ENCODE measurements at regions not wholly inside any gene's neighbourhood (a gene's known extent, or its start where the extent isn't known, plus 50 kb on each side); places are given as distances from the start of the nearest gene placed in this dataset.

DNA sequence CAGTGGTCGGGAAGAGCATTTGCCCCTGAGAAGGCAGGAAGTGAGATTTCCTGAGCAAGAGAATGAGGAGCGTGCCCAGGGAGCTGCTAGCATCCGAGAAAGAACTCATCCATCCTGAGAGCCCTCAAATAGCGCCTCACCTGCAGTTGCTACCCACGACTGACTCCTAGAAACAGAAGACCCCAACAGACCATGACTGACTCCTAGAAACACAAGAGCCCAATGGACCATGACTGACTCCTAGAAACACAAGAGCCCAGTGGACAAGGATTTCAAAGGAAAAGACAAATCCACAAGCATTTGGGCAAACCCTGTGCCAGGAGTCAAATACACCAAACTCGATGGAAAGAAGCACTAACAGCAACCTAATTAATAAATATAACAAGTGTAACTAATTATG is 575.2 kb upstream of the FRG1 start:
- no peak overlapping the region for H3K4me3 ChIP-seq (ENCODE audit: low read depth, low read length)
- TF ChIP-seq CTCF (IDR thresholded peaks at IDR 0.05; ENCODE audit: insufficient read depth, low read length): no peak
- no peak for DNase-seq (ENCODE audit: low read depth)

GRCh38 chr4:189367832-189368231 is 572.8 kb upstream of the FRG1 start:
- no peak overlapping the region for H3K4me3 ChIP-seq (ENCODE audit: low read depth, low read length)
- TF ChIP-seq CTCF (IDR thresholded peaks at IDR 0.05; ENCODE audit: insufficient read depth, low read length): no peak

GRCh38 chr4:189374176-189374575 is 566.5 kb upstream of the FRG1 start:
- no peak for TF ChIP-seq CTCF (IDR thresholded peaks at IDR 0.05; ENCODE audit: insufficient read depth, low read length)
- DNase-seq (ENCODE audit: low read depth): no peak

More at GRCh38 chr4:189367832-189368231, 572.8 kb upstream of the FRG1 start:
- no peak for DNase-seq (ENCODE audit: low read depth)

GRCh38 chr4:189376901-189377300 is 563.8 kb upstream of the FRG1 start:
- no peak for TF ChIP-seq CTCF (IDR thresholded peaks at IDR 0.05; ENCODE audit: insufficient read depth, low read length)
- no peak overlapping the region for H3K4me3 ChIP-seq (ENCODE audit: low read depth, low read length)
- no peak for DNase-seq (ENCODE audit: low read depth)

More at GRCh38 chr4:189374176-189374575, 566.5 kb upstream of the FRG1 start:
- H3K4me3 ChIP-seq (ENCODE audit: low read depth, low read length): no peak overlapping the region

DNA sequence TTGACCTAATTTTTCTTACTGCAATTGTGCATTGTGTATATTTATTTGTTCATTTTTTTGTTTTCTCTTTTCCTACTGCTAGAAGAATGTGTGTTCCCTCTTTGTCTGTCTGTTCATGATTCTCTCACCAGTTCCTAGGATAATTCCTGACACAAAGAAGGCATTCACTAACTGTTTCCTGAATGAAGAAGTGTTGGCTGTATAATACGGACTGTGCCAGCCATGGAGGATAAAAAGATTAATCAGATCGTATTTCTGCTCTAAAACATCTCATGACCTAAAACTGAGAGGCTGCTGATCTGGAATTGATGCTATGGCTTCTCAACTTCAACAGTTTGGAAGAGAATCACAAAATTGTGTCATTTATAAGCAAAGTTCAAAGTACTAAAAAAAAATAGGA is 563.1 kb upstream of the FRG1 start:
- no peak for DNase-seq (ENCODE audit: low read depth)
- TF ChIP-seq CTCF (IDR thresholded peaks at IDR 0.05; ENCODE audit: insufficient read depth, low read length): no peak

DNA sequence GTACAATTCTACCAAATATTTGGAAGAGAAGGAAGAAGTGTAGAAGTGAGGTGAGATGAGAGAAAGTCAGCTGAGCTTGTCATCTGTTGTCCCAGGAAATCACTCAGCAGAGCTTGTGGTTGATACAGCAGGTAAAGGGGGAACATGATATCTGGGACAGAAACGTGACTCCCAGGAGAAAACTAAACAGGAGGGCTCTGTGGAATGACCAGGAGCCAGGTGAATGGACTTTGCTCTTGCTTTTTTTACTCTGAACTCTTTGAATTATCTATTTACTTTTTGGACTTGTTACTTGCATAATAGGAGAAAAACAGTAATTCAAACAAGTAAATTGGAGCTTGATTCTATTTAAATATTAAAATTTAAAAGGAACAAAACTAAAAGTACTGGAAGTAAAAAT is 555.6 kb upstream of the FRG1 start:
- TF ChIP-seq CTCF (IDR thresholded peaks at IDR 0.05; ENCODE audit: insufficient read depth, low read length): no peak
- no peak overlapping the region for H3K4me3 ChIP-seq (ENCODE audit: low read depth, low read length)
- no peak for DNase-seq (ENCODE audit: low read depth)

More for the DNA sequence above, 563.1 kb upstream of the FRG1 start:
- H3K4me3 ChIP-seq (ENCODE audit: low read depth, low read length): no peak overlapping the region

DNA sequence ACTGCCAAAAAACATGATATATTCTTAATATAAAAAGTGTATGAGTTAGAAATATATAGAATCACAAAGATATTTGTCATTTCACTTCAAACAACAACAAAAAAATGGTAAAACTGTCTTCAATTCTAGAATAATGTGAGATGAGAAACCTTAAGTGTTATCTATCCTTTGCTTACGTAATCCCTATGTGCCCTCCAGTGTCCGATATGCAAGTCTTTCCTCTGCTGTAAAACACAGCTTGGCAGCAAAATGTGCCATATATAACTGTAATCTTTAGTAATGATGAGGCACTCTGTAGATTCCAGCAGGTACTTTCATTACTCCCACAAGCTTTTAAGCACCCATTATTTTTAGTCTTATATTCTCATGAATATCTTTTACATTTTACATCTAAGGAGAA is 555.1 kb upstream of the FRG1 start:
- no peak overlapping the region for H3K4me3 ChIP-seq (ENCODE audit: low read depth, low read length)
- DNase-seq (ENCODE audit: low read depth): no peak
- TF ChIP-seq CTCF (IDR thresholded peaks at IDR 0.05; ENCODE audit: insufficient read depth, low read length): no peak
